Osteocyte (in vitro differentiated cells): ENCODE measurements at regions not wholly inside any gene's neighbourhood (a gene's known extent, or its start where the extent isn't known, plus 50 kb on each side); places are given as distances from the start of the nearest gene placed in this dataset.

ENCODE experiments used
- DNase-seq: peaks from one replicate; pipeline ENCODE4 v3.0.0; 2021; ENCODE audit warnings: mixed read lengths; ENCODE audit not compliant: unreplicated experiment; ENCODE audit errors: extremely low spot score
- H3K27ac Mint-ChIP-seq: one replicate; pipeline ENCODE4 v1.8.0; 2021; ENCODE audit warnings: mild to moderate bottlenecking, mixed read lengths; ENCODE audit not compliant: unreplicated experiment
- H3K27me3 Mint-ChIP-seq: one replicate; pipeline ENCODE4 v1.8.0; 2021; ENCODE audit warnings: mixed read lengths; ENCODE audit not compliant: unreplicated experiment
- H3K36me3 Mint-ChIP-seq: one replicate; pipeline ENCODE4 v1.8.0; 2021; ENCODE audit warnings: mixed read lengths; ENCODE audit not compliant: unreplicated experiment
- H3K4me1 Mint-ChIP-seq: one replicate; pipeline ENCODE4 v1.8.0; 2021; ENCODE audit warnings: mixed read lengths; ENCODE audit not compliant: unreplicated experiment
- H3K4me3 Mint-ChIP-seq: one replicate; pipeline ENCODE4 v1.8.0; 2021; ENCODE audit warnings: mild to moderate bottlenecking, moderate library complexity, mixed read lengths; ENCODE audit not compliant: unreplicated experiment
- H3K9me3 Mint-ChIP-seq: one replicate; pipeline ENCODE4 v1.8.0; 2021; ENCODE audit warnings: mixed read lengths; ENCODE audit not compliant: unreplicated experiment
- CTCF ChIP-seq: fragments of 200-600 bp; sonication (generic); IDR thresholded peaks from 2 replicates; pipeline ENCODE4 v1.5.0; 2021; ENCODE audit warnings: antibody characterized with exemption, mild to moderate bottlenecking, moderate library complexity

GRCh38 chr2:238650536-238650935, 197.3 kb upstream of the TWIST2 start:
- Mint-ChIP-seq H3K27ac (no peak overlapping the region), H3K9me3 (peaks cover 6% of the 10 kb centered on the region), H3K4me3 (no peak overlapping the region), H3K36me3 (no peaks in the 10 kb centered on the region), H3K27me3 (no peaks in the 10 kb centered on the region), H3K4me1 (no peaks in the 10 kb centered on the region)
- no peak for TF ChIP-seq CTCF
- peak; percentile 76 for DNase-seq

- H3K27me3 Mint-ChIP-seq = no peaks in the 10 kb centered on the region
- H3K4me3 Mint-ChIP-seq = no peak overlapping the region
- H3K4me1 Mint-ChIP-seq = no peaks in the 10 kb centered on the region
- DNase-seq = peak; percentile 72
- no peaks in the 10 kb centered on the region for H3K36me3 Mint-ChIP-seq
- TF ChIP-seq CTCF = no peak
- H3K9me3 Mint-ChIP-seq = peaks cover 6% of the 10 kb centered on the region
- H3K27ac Mint-ChIP-seq = no peak overlapping the region
Measured at GRCh38 chr2:238651306-238652052, 196.4 kb upstream of the TWIST2 start.

GRCh38 chr2:238652053-238652770, 195.7 kb upstream of the TWIST2 start:
- no peak overlapping the region for H3K4me3 Mint-ChIP-seq

GRCh38 chr2:238652771-238653157, 195.1 kb upstream of the TWIST2 start:
- Mint-ChIP-seq H3K4me3 (no peak overlapping the region), H3K27me3 (no peaks in the 10 kb centered on the region), H3K36me3 (no peaks in the 10 kb centered on the region), H3K9me3 (peaks cover 6% of the 10 kb centered on the region), H3K4me1 (no peaks in the 10 kb centered on the region), H3K27ac (no peak overlapping the region)
- TF ChIP-seq CTCF = no peak
- no peak for DNase-seq

More at GRCh38 chr2:238652053-238652770, 195.7 kb upstream of the TWIST2 start:
- no peaks in the 10 kb centered on the region for H3K4me1 Mint-ChIP-seq
- TF ChIP-seq CTCF = no peak
- peak; percentile 71 for DNase-seq
- peaks cover 6% of the 10 kb centered on the region for H3K9me3 Mint-ChIP-seq
- H3K36me3 Mint-ChIP-seq = no peaks in the 10 kb centered on the region
- H3K27ac Mint-ChIP-seq = no peak overlapping the region
- H3K27me3 Mint-ChIP-seq = no peaks in the 10 kb centered on the region

- no peak overlapping the region for H3K27ac Mint-ChIP-seq
- no peaks in the 10 kb centered on the region for H3K27me3 Mint-ChIP-seq
- peaks cover 6% of the 10 kb centered on the region for H3K9me3 Mint-ChIP-seq
- no peaks in the 10 kb centered on the region for H3K36me3 Mint-ChIP-seq
- no peak overlapping the region for H3K4me3 Mint-ChIP-seq
- DNase-seq = peak; percentile 79
- TF ChIP-seq CTCF = no peak
- H3K4me1 Mint-ChIP-seq = no peaks in the 10 kb centered on the region
Measured at GRCh38 chr2:238653431-238654109, 194.3 kb upstream of the TWIST2 start.
